GM12891 (cell line): ENCODE measurements at regions not wholly inside any gene's neighbourhood (a gene's known extent, or its start where the extent isn't known, plus 50 kb on each side); places are given as distances from the start of the nearest gene placed in this dataset.

Experiments
- DNase-seq: peaks from one replicate; pipeline ENCODE4 v3.0.0; 2011; ENCODE audit warnings: low spot score; ENCODE audit not compliant: insufficient read length
- FAIRE-seq: peaks from 2 replicates; lab custom pipeline; 2011; peaks lifted over from hg19 to GRCh38; lab: Jason Lieb, UNC
- PAX5 ChIP-seq: IDR thresholded peaks from 2 replicates; pipeline ENCODE4 v1.6.1; 2011; ENCODE audit warnings: low read length, moderate library complexity, mild to moderate bottlenecking; ENCODE audit not compliant: insufficient read depth, severe bottlenecking
- POLR2A ChIP-seq: IDR thresholded peaks from 2 replicates; pipeline ENCODE4 v1.6.1; 2011; ENCODE audit warnings: low read depth, low read length, control low read depth
- POLR2AphosphoS5 ChIP-seq: IDR thresholded peaks from 2 replicates; pipeline ENCODE4 v1.6.1; 2011; ENCODE audit warnings: low read depth, low read length, control low read depth
- POU2F2 ChIP-seq: IDR thresholded peaks from 2 replicates; pipeline ENCODE4 v1.6.1; 2011; ENCODE audit warnings: low read depth, mild to moderate bottlenecking, control low read depth, low read length, moderate library complexity
- SPI1 ChIP-seq: IDR thresholded peaks from 2 replicates; pipeline ENCODE4 v1.6.1; 2011; ENCODE audit warnings: low read depth, low read length, control low read depth
- TAF1 ChIP-seq: IDR thresholded peaks from 2 replicates; pipeline ENCODE4 v1.6.1; 2011; ENCODE audit warnings: low read depth, low read length, control low read depth

DNA sequence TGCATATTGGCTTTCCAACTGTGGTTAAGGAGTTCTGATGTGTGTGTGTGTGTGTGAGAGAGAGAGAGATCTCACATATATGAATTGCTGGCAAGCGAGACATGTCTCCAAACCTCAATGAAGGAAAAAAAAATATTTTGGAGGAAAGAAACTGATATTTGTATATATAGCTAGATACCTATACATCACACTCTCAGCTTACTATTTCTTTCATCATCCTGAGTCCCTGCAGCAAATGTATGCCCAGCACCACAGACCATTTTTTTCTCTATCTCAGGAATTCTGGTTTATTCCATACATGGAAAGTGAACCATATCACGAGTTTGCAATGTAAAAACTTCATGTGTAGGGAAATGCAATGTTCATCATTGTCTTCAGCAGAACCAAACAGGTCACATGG lies 68.9 kb downstream of the MTERF1 start:
- FAIRE-seq (no peak), DNase-seq (no peak)
- TF ChIP-seq TAF1 (no peak), PAX5 (no peak), POLR2A (no peak), SPI1 (no peak), POLR2AphosphoS5 (no peak), POU2F2 (no peak)

- no peak for TF ChIP-seq POU2F2
- no peak for TF ChIP-seq TAF1
- no peak for TF ChIP-seq POLR2AphosphoS5
- TF ChIP-seq POLR2A: no peak
- no peak for TF ChIP-seq SPI1
- no peak for TF ChIP-seq PAX5
- no peak for FAIRE-seq
- no peak for DNase-seq
Measured at GRCh38 chr7:91812388-91812787, 68.1 kb downstream of the MTERF1 start.

GRCh38 chr7:91814189-91814588 lies 66.3 kb downstream of the MTERF1 start:
- DNase-seq: no peak
- TF ChIP-seq PAX5: no peak
- no peak for TF ChIP-seq POLR2A
- no peak for TF ChIP-seq POU2F2
- peak; percentile 5 for FAIRE-seq
